NCI-H146 treated with DMSO at 0.1 percent for 48 hours (cell line): ENCODE measurements at regions not wholly inside any gene's neighbourhood (a gene's known extent, or its start where the extent isn't known, plus 50 kb on each side); places are given as distances from the start of the nearest gene placed in this dataset.
"Not testable (repeated sequence)": the region's sequence is repeated elsewhere in the genome, so short reads cannot be mapped to it uniquely, and the experiment has no call there.

Source experiments
- DNase-seq: peaks from one replicate; lab custom pipeline; 2025; ENCODE audit not compliant: unreplicated experiment; lab: John Stamatoyannopoulos, UW

- no peak for DNase-seq
Measured at GRCh38 chr7:46774515-46774914, 807.4 kb downstream of the TNS3 start.

- DNase-seq: no peak
Measured at GRCh38 chr7:46772776-46773175, 809.1 kb downstream of the TNS3 start.

- no peak for DNase-seq
Measured at GRCh38 chr7:46767071-46767470, 814.8 kb downstream of the TNS3 start.

GRCh38 chr7:46764100-46764936 is 817.6 kb downstream of the TNS3 start:
- DNase-seq: no peak

- no peak for DNase-seq
Measured at GRCh38 chr7:46763344-46763743, 818.6 kb downstream of the TNS3 start.

- no peak for DNase-seq
Measured at GRCh38 chr7:46759711-46760480, 822.0 kb downstream of the TNS3 start.

GRCh38 chr7:46756996-46757395 is 824.9 kb downstream of the TNS3 start:
- DNase-seq: no peak

GRCh38 chr7:46756256-46756655 is 825.7 kb downstream of the TNS3 start:
- DNase-seq: no peak

GRCh38 chr7:46755120-46756034 is 826.5 kb downstream of the TNS3 start:
- DNase-seq: no peak

GRCh38 chr7:46754140-46754720 is 827.7 kb downstream of the TNS3 start:
- DNase-seq: no peak

GRCh38 chr7:46753662-46754061 is 828.2 kb downstream of the TNS3 start:
- DNase-seq: no peak

- no peak for DNase-seq
Measured at GRCh38 chr7:46752881-46753366, 829.0 kb downstream of the TNS3 start.

- not testable (repeated sequence) for DNase-seq
Measured at GRCh38 chr7:46751927-46752723, 829.8 kb downstream of the TNS3 start.

GRCh38 chr7:46751471-46751870 is 830.4 kb upstream of the IGFBP3 start:
- no peak for DNase-seq

- no peak for DNase-seq
Measured at GRCh38 chr7:46750321-46750865, 829.3 kb upstream of the IGFBP3 start.

GRCh38 chr7:46747869-46748576 is 827.0 kb upstream of the IGFBP3 start:
- DNase-seq: no peak

GRCh38 chr7:46746695-46747687 is 825.9 kb upstream of the IGFBP3 start:
- no peak for DNase-seq

- no peak for DNase-seq
Measured at GRCh38 chr7:46745707-46746090, 824.6 kb upstream of the IGFBP3 start.
